ENCODE measurements at regions not wholly inside any gene's neighbourhood (a gene's known extent, or its start where the extent isn't known, plus 50 kb on each side); places are given as distances from the start of the nearest gene placed in this dataset.
"Not testable (repeated sequence)": the region's sequence is repeated elsewhere in the genome, so short reads cannot be mapped to it uniquely, and the experiment has no call there.

- FAIRE-seq; DNase-seq (ENCODE audit: extremely low spot score, insufficient read length, low read depth): not testable (repeated sequence)
Measured at GRCh38 chr10:53029872-53030849, 257.6 kb upstream of the MBL2 start.

DNA sequence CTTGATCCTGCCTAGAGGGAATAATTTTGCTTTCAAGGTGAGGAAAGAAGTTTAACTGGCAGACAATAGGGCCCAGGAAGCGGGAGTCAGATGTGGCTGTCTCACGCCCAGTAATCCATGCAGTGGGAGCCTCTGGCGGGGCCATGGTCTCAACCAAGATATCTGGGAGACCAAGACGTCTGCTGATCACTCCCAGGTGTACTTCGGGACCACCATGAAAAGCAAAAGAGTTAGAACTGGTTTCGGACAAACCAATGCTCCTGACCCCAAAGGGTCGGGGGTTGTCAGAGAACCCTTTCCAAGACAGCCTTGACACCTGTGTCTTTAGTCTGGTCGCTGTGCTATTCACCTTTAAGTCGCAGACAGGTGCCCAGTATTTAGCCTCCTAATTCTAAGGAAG lies 256.9 kb upstream of the MBL2 start:
- no peak for FAIRE-seq
- no peak for DNase-seq (ENCODE audit: extremely low spot score, insufficient read length, low read depth)

- not testable (repeated sequence) for DNase-seq (ENCODE audit: extremely low spot score, insufficient read length, low read depth); FAIRE-seq
Measured at GRCh38 chr10:53025765-53026164, 253.2 kb upstream of the MBL2 start.

- peak; percentile 38 for FAIRE-seq
- no peak for DNase-seq (ENCODE audit: extremely low spot score, insufficient read length, low read depth)
Measured at GRCh38 chr10:53025172-53025711, 252.7 kb upstream of the MBL2 start.

GRCh38 chr10:53023411-53023810 lies 250.8 kb upstream of the MBL2 start:
- FAIRE-seq, result no peak
- DNase-seq (ENCODE audit: extremely low spot score, insufficient read length, low read depth), result no peak

GRCh38 chr10:53022611-53023088 lies 250.1 kb upstream of the MBL2 start:
- DNase-seq (ENCODE audit: extremely low spot score, insufficient read length, low read depth) (no peak), FAIRE-seq (no peak)

DNA sequence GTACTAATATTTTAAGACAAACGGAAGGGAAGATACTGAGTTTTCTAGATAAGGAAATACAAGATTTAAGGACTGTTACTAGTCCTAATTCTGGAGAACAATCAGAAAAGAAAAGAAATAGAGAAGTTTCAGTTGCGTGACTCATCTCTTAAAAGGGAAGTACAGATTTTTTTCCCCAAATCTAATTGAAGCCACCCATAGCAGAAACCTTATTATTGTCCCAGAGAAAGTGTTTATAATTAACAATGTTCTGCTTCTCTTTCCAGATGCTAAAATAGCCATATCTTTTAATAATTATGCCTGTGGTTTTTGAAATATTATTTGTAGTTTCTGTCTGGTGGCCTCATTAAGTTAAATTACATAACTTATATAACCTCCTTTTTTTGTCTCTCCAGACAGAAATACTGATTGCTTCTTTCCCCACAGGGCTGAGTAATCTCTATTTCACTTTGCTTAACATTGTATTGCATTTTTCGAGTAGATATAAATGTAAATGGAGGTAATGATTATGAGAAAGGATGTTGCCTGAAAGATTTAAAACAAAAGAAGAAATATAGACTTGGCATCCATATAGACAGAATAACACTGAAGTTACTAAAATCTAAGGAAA lies 240.7 kb upstream of the MBL2 start:
- no peak for FAIRE-seq

GRCh38 chr10:53009961-53010907 lies 237.7 kb upstream of the MBL2 start:
- FAIRE-seq, result no peak
- no peak for DNase-seq (ENCODE audit: extremely low spot score, insufficient read length, low read depth)

More for the DNA sequence above, 240.7 kb upstream of the MBL2 start:
- DNase-seq (ENCODE audit: extremely low spot score, insufficient read length, low read depth), result no peak

DNA sequence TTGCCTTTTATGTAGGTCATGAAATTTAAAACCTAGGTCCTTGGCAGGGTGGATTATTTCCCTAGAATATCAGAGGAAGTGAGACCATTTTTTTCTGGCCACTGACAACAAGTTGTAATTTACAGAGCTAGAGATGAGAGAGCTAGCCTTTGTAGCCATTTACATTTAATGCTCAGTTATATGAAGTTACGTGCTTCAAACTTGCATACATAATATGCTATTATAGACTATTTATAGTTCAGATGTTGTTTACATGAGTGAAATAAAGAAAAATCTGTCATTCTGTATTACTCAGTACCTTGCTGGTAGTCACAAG lies 234.9 kb upstream of the MBL2 start:
- FAIRE-seq (no peak), DNase-seq (ENCODE audit: extremely low spot score, insufficient read length, low read depth) (no peak)

- FAIRE-seq (no peak), DNase-seq (ENCODE audit: extremely low spot score, insufficient read length, low read depth) (no peak)
Measured at GRCh38 chr10:53006663-53007526, 234.3 kb upstream of the MBL2 start.

DNA sequence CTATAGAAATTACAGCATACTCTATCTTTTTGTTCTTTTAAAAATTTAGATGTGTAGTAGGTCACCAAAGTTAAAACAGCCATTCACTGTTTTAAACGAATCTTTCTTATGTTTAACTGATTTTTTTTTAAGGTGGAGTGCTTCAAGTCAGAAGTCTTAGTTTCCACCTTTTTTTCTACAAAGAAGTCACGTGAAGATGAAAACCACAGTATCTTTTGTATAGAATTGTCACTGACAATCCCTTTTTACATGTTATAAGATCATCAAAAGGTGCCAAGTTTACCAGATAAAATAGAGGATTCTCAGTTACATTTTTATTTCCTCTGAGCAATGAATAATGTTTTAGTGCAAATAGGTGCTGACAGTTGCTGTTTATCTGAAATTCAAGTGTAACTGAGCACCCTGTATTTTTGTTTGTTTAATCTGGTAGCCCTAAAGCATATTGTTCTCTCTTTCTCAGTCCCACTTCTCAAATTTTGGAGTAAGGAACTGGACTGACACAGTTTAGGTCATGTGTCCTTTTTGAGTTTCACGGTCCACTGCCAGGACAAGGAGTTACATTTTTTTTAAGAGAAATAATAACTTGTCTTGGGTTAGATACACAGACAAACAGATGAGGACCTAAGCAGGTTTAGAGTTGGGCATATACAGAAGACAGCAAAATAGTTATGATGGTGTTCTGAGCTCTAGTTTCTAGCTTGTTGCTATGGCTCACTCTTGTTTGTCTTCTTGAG lies 233.2 kb upstream of the MBL2 start:
- DNase-seq (ENCODE audit: extremely low spot score, insufficient read length, low read depth), result no peak
- no peak for FAIRE-seq

GRCh38 chr10:53003094-53003493 lies 230.5 kb upstream of the MBL2 start:
- DNase-seq (ENCODE audit: extremely low spot score, insufficient read length, low read depth) (no peak), FAIRE-seq (no peak)

DNA sequence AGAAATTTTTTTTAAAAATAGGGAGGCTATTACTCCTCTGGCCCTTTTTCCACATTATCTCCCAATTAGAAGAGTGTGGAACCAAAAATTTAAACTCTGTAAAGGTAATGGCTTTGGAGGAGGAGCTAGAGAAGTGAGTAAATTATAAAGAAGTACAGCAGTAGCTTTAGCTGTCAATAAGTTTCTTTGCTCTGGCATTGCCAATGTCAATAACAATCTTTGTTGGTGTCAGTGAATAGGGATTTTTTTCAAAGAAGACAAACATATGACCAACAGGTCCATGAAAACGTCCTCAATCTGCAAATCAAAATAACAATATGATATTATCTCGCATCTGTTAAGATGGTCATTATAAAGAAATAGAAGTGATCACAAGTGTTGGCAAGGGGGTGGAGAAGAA lies 227.1 kb upstream of the MBL2 start:
- FAIRE-seq, result no peak
- DNase-seq (ENCODE audit: extremely low spot score, insufficient read length, low read depth), result no peak

DNA sequence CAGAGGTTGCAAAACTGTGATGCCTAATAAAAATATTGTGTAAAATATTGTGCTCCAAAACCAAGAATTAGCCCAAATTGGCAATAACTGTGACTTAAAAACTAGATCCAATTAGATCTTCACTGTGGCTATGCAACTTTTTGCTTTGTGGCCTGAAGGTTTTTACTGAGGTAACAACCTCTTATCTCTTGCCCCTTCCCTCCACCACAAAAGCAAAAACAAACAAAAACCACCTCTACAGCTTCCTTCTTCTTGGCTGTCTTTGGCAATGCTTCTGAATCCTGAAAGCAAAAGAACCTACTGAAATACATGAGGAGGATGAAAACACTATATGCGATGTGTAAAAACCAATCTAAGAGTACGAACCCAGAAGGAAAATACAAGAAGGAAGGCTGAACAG lies 226.7 kb upstream of the MBL2 start:
- FAIRE-seq, result no peak
- no peak for DNase-seq (ENCODE audit: extremely low spot score, insufficient read length, low read depth)

GRCh38 chr10:52997007-52997406 lies 224.4 kb upstream of the MBL2 start:
- FAIRE-seq, result no peak

GRCh38 chr10:52994370-52994769 lies 221.8 kb upstream of the MBL2 start:
- FAIRE-seq (no peak), DNase-seq (ENCODE audit: extremely low spot score, insufficient read length, low read depth) (no peak)

More at GRCh38 chr10:52997007-52997406, 224.4 kb upstream of the MBL2 start:
- DNase-seq (ENCODE audit: extremely low spot score, insufficient read length, low read depth), result no peak

GRCh38 chr10:52993109-52993508 lies 220.5 kb upstream of the MBL2 start:
- DNase-seq (ENCODE audit: extremely low spot score, insufficient read length, low read depth) (no peak), FAIRE-seq (no peak)

GRCh38 chr10:52992567-52992966 lies 220.0 kb upstream of the MBL2 start:
- FAIRE-seq (no peak), DNase-seq (ENCODE audit: extremely low spot score, insufficient read length, low read depth) (no peak)

Measured in GM18507 (cell line).